Calu3 (cell line): ENCODE measurements at regions not wholly inside any gene's neighbourhood (a gene's known extent, or its start where the extent isn't known, plus 50 kb on each side); places are given as distances from the start of the nearest gene placed in this dataset.

ENCODE experiments used
- BruUV-seq: library from RNA; stranded (reverse); fragments of 400-500 nt; replicated peaks from 2 replicates; lab custom pipeline; 2021; lab: Mats Ljungman, UMichigan
- CTCF ChIA-PET: fragments of 300-600 bp; sonication (Branson Sonifier 250); formaldehyde crosslinking; loops from one replicate; lab custom pipeline; 2022; ENCODE audit warnings: antibody characterized with exemption; lab: Charles Lee
- DNase-seq: peaks from one replicate; pipeline ENCODE4 v3.0.0; 2022
- H3K27ac Mint-ChIP-seq: one replicate; pipeline ENCODE4 v1.8.0; 2022; ENCODE audit warnings: mixed read lengths; ENCODE audit not compliant: unreplicated experiment
- H3K27me3 Mint-ChIP-seq: one replicate; pipeline ENCODE4 v1.8.0; 2022; ENCODE audit warnings: mixed read lengths; ENCODE audit not compliant: unreplicated experiment
- H3K36me3 Mint-ChIP-seq: one replicate; pipeline ENCODE4 v1.8.0; 2022; ENCODE audit warnings: mild to moderate bottlenecking, moderate library complexity, mixed read lengths; ENCODE audit not compliant: insufficient read depth, unreplicated experiment
- H3K4me1 Mint-ChIP-seq: one replicate; pipeline ENCODE4 v1.8.0; 2022; ENCODE audit warnings: mild to moderate bottlenecking, low read depth, mixed read lengths; ENCODE audit not compliant: unreplicated experiment
- H3K4me3 Mint-ChIP-seq: one replicate; pipeline ENCODE4 v1.8.0; 2022; ENCODE audit warnings: mild to moderate bottlenecking, low read depth, moderate library complexity, mixed read lengths; ENCODE audit not compliant: unreplicated experiment
- H3K9me3 Mint-ChIP-seq: one replicate; pipeline ENCODE4 v1.8.0; 2022; ENCODE audit warnings: low read depth, mixed read lengths; ENCODE audit not compliant: unreplicated experiment
- intact Hi-C: fragments of 100-400 bp; cut with micrococcal nuclease; formaldehyde crosslinking; loops from one replicate; pipeline ENCODE4 v1.10.0; 2022; ENCODE audit not compliant: unreplicated experiment
- TF ChIP-seq, protein P1 (sequence below): fragments of 200-600 bp; IDR thresholded peaks from one replicate; pipeline ENCODE4 v1.8.0; 2022; ENCODE audit warnings: antibody characterized with exemption; ENCODE audit not compliant: unreplicated experiment

DNA sequence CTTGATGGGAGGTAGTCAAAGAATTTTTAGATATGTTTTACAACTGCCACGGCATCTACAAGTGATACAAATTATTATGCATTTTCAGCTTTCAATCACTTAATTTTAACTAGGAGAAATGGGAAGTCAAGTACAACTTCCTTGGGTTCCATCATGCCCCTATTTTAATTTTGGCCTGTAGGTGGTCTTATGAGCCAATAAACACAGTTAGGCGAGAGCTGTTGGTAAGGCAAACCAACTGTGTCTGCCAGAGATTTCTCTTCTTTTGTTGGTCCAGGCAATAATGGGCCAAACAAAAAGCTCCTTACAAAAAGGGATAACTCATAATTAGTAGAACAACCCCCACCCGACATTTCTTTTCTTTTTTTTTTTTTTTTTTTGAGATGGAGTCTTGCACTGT is 63.3 kb upstream of the ARX start:
- TF ChIP-seq, protein P1, sequence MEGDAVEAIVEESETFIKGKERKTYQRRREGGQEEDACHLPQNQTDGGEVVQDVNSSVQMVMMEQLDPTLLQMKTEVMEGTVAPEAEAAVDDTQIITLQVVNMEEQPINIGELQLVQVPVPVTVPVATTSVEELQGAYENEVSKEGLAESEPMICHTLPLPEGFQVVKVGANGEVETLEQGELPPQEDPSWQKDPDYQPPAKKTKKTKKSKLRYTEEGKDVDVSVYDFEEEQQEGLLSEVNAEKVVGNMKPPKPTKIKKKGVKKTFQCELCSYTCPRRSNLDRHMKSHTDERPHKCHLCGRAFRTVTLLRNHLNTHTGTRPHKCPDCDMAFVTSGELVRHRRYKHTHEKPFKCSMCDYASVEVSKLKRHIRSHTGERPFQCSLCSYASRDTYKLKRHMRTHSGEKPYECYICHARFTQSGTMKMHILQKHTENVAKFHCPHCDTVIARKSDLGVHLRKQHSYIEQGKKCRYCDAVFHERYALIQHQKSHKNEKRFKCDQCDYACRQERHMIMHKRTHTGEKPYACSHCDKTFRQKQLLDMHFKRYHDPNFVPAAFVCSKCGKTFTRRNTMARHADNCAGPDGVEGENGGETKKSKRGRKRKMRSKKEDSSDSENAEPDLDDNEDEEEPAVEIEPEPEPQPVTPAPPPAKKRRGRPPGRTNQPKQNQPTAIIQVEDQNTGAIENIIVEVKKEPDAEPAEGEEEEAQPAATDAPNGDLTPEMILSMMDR: no peak
- CTCF ChIA-PET: no interaction called here
- no TSS peak for BruUV-seq
- no peak for DNase-seq
- Mint-ChIP-seq H3K27me3 (peaks cover 28% of the 10 kb centered on the region), H3K4me3 (no peak overlapping the region), H3K9me3 (no peaks in the 10 kb centered on the region), H3K4me1 (no peaks in the 10 kb centered on the region), H3K27ac (no peak overlapping the region), H3K36me3 (no peaks in the 10 kb centered on the region)
- intact Hi-C loops: no loop called here

GRCh38 chrX:25076941-25077500 is 61.3 kb upstream of the ARX start:
- CTCF ChIA-PET: no interaction called here
- Mint-ChIP-seq H3K9me3 (no peaks in the 10 kb centered on the region), H3K36me3 (no peaks in the 10 kb centered on the region), H3K27ac (no peak overlapping the region), H3K27me3 (peaks cover 13% of the 10 kb centered on the region), H3K4me3 (no peak overlapping the region), H3K4me1 (no peaks in the 10 kb centered on the region)
- no TSS peak for BruUV-seq
- TF ChIP-seq, protein P1: no peak
- intact Hi-C loops: no loop called here
- DNase-seq: no peak

DNA sequence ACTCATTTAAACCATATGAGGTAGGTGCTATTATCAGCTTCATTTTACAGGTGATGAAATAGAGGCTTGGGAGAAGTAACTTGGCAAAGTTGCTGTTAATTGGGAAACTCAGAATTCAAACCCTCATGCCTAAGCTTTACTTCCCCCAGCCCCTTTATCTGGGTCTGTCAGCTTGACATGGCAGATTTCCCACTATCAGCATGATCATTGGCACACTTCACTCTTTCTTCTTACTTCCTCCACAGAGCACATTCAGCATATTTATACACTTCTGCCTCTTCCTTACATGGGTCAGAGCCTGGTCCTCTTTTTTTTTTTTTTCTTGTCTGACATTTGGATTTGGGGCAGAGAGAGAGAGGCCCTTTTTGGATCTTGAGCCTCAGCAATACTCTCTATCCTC is 56.5 kb upstream of the ARX start:
- Mint-ChIP-seq H3K4me1 (no peaks in the 10 kb centered on the region), H3K4me3 (no peak overlapping the region), H3K27me3 (peaks cover 31% of the 10 kb centered on the region), H3K27ac (no peak overlapping the region), H3K9me3 (peaks cover 2% of the 10 kb centered on the region), H3K36me3 (no peaks in the 10 kb centered on the region)
- TF ChIP-seq, protein P1: no peak
- no peak for DNase-seq
- CTCF ChIA-PET: interaction anchor here (0.6 kb wide), 1 partner anchor 34 kb away, joined by 6 read pairs; no protein-coding TSS in a partner anchor
- intact Hi-C loops: no loop called here
- no TSS peak for BruUV-seq

GRCh38 chrX:25070038-25070437 is 54.3 kb upstream of the ARX start:
- CTCF ChIA-PET: no interaction called here
- Mint-ChIP-seq H3K4me1 (no peaks in the 10 kb centered on the region), H3K9me3 (peaks cover 2% of the 10 kb centered on the region), H3K36me3 (no peaks in the 10 kb centered on the region), H3K27me3 (peaks cover 18% of the 10 kb centered on the region), H3K27ac (no peak overlapping the region), H3K4me3 (no peak overlapping the region)
- TF ChIP-seq, protein P1: no peak
- BruUV-seq: no TSS peak
- intact Hi-C loops: no loop called here
- DNase-seq: no peak
